NT2/D1 (cell line): ENCODE measurements at regions not wholly inside any gene's neighbourhood (a gene's known extent, or its start where the extent isn't known, plus 50 kb on each side); places are given as distances from the start of the nearest gene placed in this dataset.
"Not testable (repeated sequence)": the region's sequence is repeated elsewhere in the genome, so short reads cannot be mapped to it uniquely, and the experiment has no call there.

ENCODE experiments used
- DNase-seq: peaks from one replicate; pipeline ENCODE4 v3.0.0-alpha.2; 2011; ENCODE audit warnings: low read depth, low spot score
- H3K27me3 ChIP-seq: 2 replicates; pipeline ENCODE4 v1.6.0; 2011; ENCODE audit warnings: mild to moderate bottlenecking; ENCODE audit not compliant: insufficient read length, insufficient read depth
- H3K36me3 ChIP-seq: 2 replicates; pipeline ENCODE4 v1.6.1; 2011; ENCODE audit warnings: mild to moderate bottlenecking, low read length, mixed read lengths; ENCODE audit not compliant: insufficient read depth, insufficient read length
- H3K4me1 ChIP-seq: 2 replicates; pipeline ENCODE4 v1.5.1; 2011; ENCODE audit not compliant: insufficient read depth, insufficient read length
- H3K4me3 ChIP-seq: 2 replicates; pipeline ENCODE4 v1.5.1; 2011; ENCODE audit warnings: low read depth; ENCODE audit not compliant: insufficient read length
- H3K9ac ChIP-seq: 2 replicates; pipeline ENCODE4 v1.6.0; 2011; ENCODE audit warnings: low read depth; ENCODE audit not compliant: insufficient read length
- H3K9me3 ChIP-seq: 2 replicates; pipeline ENCODE4 v1.5.1; 2011; ENCODE audit warnings: mild to moderate bottlenecking, low read length; ENCODE audit not compliant: insufficient read depth
- SUZ12 ChIP-seq: IDR thresholded peaks from 2 replicates; pipeline ENCODE4 v1.6.1; 2011; ENCODE audit not compliant: insufficient read length, insufficient read depth; ENCODE audit errors: extremely low read depth
- YY1 ChIP-seq: IDR thresholded peaks from 2 replicates; pipeline ENCODE4 v1.6.1; 2011; ENCODE audit not compliant: insufficient read length, insufficient read depth
- ZNF274 ChIP-seq: IDR thresholded peaks from 2 replicates; pipeline ENCODE4 v1.6.1; 2011; ENCODE audit warnings: mild to moderate bottlenecking, low read depth, low read length

GRCh38 chr16:22436823-22437652, 62.6 kb upstream of the CDR2 start:
- H3K4me3 ChIP-seq, result peak overlapping the region; percentile 75
- not testable (repeated sequence) for H3K27me3 ChIP-seq, H3K9me3 ChIP-seq, H3K36me3 ChIP-seq, H3K4me1 ChIP-seq
- peak overlapping the region; percentile 98 for H3K9ac ChIP-seq
- peak; percentile 65 for DNase-seq

GRCh38 chr16:22436326-22436822, 62.0 kb upstream of the CDR2 start:
- not testable (repeated sequence) for H3K27me3 ChIP-seq, H3K9me3 ChIP-seq, H3K4me1 ChIP-seq, DNase-seq, H3K36me3 ChIP-seq
- H3K4me3 ChIP-seq, result peak overlapping the region; percentile 75
- peak overlapping the region; percentile 98 for H3K9ac ChIP-seq

GRCh38 chr16:22431314-22431713, 56.9 kb upstream of the CDR2 start:
- DNase-seq, result not testable (repeated sequence)
- peaks cover 26% of the 10 kb centered on the region for H3K36me3 ChIP-seq

GRCh38 chr16:22428654-22429053, 54.2 kb upstream of the CDR2 start:
- Histone ChIP-seq H3K27me3 (no peaks in the 10 kb centered on the region), H3K9ac (no peak overlapping the region), H3K4me1 (peaks cover 3% of the 10 kb centered on the region), H3K4me3 (no peak overlapping the region), H3K36me3 (peaks cover 44% of the 10 kb centered on the region), H3K9me3 (no peaks in the 10 kb centered on the region)
- DNase-seq, result no peak
- TF ChIP-seq YY1 (no peak), ZNF274 (no peak), SUZ12 (no peak)

More at GRCh38 chr16:22431314-22431713, 56.9 kb upstream of the CDR2 start:
- not testable (repeated sequence) for H3K27me3 ChIP-seq, H3K4me3 ChIP-seq, H3K9ac ChIP-seq, H3K9me3 ChIP-seq, H3K4me1 ChIP-seq

- no peak overlapping the region for H3K9ac ChIP-seq
- no peaks in the 10 kb centered on the region for H3K27me3 ChIP-seq
- H3K36me3 ChIP-seq, result peaks cover 48% of the 10 kb centered on the region
- peaks cover 3% of the 10 kb centered on the region for H3K4me1 ChIP-seq
- H3K4me3 ChIP-seq, result no peak overlapping the region
- no peaks in the 10 kb centered on the region for H3K9me3 ChIP-seq
- DNase-seq, result no peak
- TF ChIP-seq SUZ12 (no peak), ZNF274 (no peak), YY1 (no peak)
Observed at GRCh38 chr16:22427556-22427955, 53.1 kb upstream of the CDR2 start.

- TF ChIP-seq ZNF274 (no peak), SUZ12 (no peak), YY1 (no peak)
- Histone ChIP-seq H3K4me1 (peaks cover 3% of the 10 kb centered on the region), H3K36me3 (peaks cover 61% of the 10 kb centered on the region), H3K9ac (no peak overlapping the region), H3K9me3 (no peaks in the 10 kb centered on the region), H3K4me3 (no peak overlapping the region), H3K27me3 (no peaks in the 10 kb centered on the region)
- DNase-seq, result no peak
Observed at GRCh38 chr16:22425847-22426246, 51.4 kb upstream of the CDR2 start.

GRCh38 chr16:22425036-22425801, 50.8 kb upstream of the CDR2 start:
- Histone ChIP-seq H3K27me3 (no peaks in the 10 kb centered on the region), H3K4me1 (peaks cover 3% of the 10 kb centered on the region), H3K36me3 (peaks cover 67% of the 10 kb centered on the region), H3K9ac (no peak overlapping the region), H3K9me3 (no peaks in the 10 kb centered on the region), H3K4me3 (no peak overlapping the region)
- no peak for DNase-seq
- no peak for TF ChIP-seq YY1
- no peak for TF ChIP-seq ZNF274
- no peak for TF ChIP-seq SUZ12
